ENCODE measurements at regions not wholly inside any gene's neighbourhood (a gene's known extent, or its start where the extent isn't known, plus 50 kb on each side); places are given as distances from the start of the nearest gene placed in this dataset.

DNA sequence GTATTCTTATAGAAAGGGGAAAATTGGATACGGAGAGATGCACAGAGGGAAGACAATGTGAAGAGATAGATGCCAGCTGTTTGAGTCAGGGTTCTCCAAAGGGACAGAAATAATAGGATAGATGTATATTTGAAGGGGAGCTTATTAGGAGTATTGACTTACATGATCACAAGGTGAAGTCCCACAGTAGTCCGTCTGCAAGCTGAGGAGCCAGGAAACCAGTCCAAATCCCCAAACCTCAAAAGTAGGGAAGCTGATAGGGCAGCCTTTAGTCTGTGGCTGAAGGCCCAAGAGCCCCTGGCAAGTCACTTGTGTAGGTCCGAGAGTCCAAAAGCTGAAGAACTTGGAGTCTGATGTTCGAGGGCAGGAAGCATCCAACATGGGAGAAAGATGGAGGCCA is 569.6 kb upstream of the LARGE1 start:
- in situ Hi-C loops (cut with MboI; ENCODE audit: low pct_unique_long_range_greater_than_20kb, low sequenced_read_pairs), result no loop called here
- no peak for DNase-seq

- no peak for DNase-seq
- in situ Hi-C loops (cut with MboI; ENCODE audit: low pct_unique_long_range_greater_than_20kb, low sequenced_read_pairs), result no loop called here
These were observed 570.6 kb upstream of the LARGE1 start for GRCh38 chr22:34490886-34491285.

- no peak for DNase-seq
- in situ Hi-C loops (cut with MboI; ENCODE audit: low pct_unique_long_range_greater_than_20kb, low sequenced_read_pairs), result no loop called here
These were observed 572.5 kb upstream of the ISX start for GRCh38 chr22:34493486-34493885.

DNA sequence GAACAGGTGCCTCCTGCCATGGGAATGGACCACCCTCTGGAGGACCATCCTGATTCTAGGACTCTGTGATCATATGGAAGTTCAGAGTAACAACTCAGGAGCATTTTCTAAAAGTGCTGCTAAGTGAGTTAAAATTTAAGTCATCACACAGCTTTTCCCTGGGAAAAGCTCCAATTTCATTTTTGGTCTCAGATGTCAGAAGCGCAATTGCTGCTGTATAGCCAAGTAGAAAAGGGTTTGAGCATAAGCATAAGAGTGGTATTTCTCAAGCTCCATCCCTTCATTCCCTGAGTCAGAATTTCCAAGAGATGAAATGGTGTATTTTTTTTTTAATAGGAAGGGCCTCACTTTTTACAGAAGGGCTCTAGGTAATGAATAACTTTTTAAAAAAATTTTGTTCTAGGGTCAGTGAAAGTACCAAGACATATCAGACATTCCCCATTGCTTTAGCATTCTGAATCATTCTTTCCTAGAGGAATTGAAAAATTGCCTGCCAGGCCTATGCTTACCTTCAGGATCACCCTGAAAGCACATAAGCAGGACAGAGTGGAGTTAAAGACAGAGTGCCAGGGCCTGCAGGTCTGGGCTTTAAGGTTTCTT is 564.5 kb upstream of the ISX start:
- in situ Hi-C loops (cut with MboI; ENCODE audit: low pct_unique_long_range_greater_than_20kb, low sequenced_read_pairs), result no loop called here
- DNase-seq, result no peak

- in situ Hi-C loops (cut with MboI; ENCODE audit: low pct_unique_long_range_greater_than_20kb, low sequenced_read_pairs), result no loop called here
- no peak for DNase-seq
These were observed 563.1 kb upstream of the ISX start for GRCh38 chr22:34502821-34503220.

DNA sequence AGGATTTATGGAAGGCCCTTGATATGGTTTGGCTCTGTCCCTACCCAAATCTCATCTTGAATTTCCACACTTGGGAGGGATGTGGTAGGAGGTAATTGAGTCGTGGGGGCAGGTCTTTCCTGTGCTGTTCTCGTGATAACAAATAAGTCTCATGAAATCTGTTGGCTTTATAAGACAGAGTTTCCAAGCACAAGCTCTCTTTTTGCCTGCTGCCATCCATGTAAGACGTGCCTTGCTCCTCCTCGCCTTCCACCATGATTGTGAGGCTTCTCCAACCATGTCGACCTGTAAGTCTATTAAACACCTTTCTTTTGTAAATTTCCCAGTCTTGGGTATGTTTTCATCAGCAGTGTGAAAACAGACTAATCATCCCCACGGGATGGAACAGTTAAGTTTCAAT is 557.2 kb upstream of the ISX start:
- DNase-seq, result no peak
- in situ Hi-C loops (cut with MboI; ENCODE audit: low pct_unique_long_range_greater_than_20kb, low sequenced_read_pairs), result no loop called here

GRCh38 chr22:34526681-34527080 is 539.3 kb upstream of the ISX start:
- in situ Hi-C loops (cut with MboI; ENCODE audit: low pct_unique_long_range_greater_than_20kb, low sequenced_read_pairs), result no loop called here
- no peak for DNase-seq

DNA sequence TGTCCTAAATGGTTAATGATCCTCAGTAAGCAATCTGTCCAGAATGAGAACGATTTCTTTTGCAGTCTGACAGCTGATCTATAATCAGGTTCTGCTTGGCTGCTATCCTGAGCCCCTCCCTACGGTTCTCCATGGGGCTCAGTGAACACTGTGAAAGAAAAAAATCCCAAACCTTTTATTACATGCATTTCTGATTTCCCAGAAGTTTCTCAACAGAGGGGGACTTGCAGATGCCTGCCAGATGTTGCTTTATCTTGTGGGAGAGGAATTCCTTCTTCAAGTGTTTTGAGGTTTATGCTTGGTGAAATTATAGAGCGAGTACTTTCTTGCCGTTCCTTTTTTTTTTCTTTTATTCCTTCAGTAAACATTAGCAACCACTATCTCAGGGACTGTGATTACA is 531.9 kb upstream of the ISX start:
- in situ Hi-C loops (cut with MboI; ENCODE audit: low pct_unique_long_range_greater_than_20kb, low sequenced_read_pairs), result no loop called here

DNA sequence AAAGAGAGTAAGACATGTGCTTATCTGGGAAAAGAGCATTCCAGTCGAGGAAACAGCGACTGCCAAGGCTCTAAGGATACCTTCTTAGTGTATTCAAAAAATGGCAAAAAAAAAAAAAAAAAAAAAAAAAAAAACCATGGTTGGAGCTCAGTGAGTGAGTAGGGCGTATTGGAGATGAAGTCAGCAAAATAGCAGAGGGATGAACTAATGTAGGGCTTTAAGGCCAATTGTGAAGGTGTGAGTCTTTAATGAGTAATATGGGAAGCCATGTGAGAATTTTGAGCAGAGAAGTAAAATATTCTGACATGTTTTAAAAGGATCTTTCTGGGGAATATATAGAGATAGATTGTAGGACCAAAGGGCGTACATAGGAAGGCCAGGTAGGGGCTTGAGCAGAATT is 498.6 kb upstream of the ISX start:
- in situ Hi-C loops (cut with MboI; ENCODE audit: low pct_unique_long_range_greater_than_20kb, low sequenced_read_pairs), result no loop called here
- no peak for DNase-seq

More for the DNA sequence above, 531.9 kb upstream of the ISX start:
- no peak for DNase-seq

DNA sequence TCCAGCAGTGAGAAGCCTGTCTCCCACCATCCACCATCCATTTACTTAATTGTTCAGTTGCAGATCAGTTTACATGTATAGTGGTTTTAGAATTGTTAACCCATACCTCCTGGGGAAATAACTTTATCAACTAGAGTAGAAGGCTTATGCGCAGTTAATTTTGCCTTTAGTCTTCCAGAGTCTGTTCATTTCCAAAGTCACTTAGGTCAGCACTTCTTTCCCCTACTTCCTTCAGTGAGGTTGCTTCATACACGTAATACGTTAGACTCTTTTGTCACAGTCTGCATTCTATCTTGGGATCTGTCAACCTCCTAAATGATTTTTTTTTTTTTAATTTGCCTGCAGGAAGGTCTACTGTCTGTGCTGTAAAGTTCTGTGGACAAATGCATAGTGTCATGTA is 495.6 kb upstream of the ISX start:
- in situ Hi-C loops (cut with MboI; ENCODE audit: low pct_unique_long_range_greater_than_20kb, low sequenced_read_pairs), result no loop called here

GRCh38 chr22:34579519-34579918 is 486.4 kb upstream of the ISX start:
- DNase-seq, result no peak
- in situ Hi-C loops (cut with MboI; ENCODE audit: low pct_unique_long_range_greater_than_20kb, low sequenced_read_pairs), result no loop called here

More for the DNA sequence above, 495.6 kb upstream of the ISX start:
- DNase-seq, result no peak

DNA sequence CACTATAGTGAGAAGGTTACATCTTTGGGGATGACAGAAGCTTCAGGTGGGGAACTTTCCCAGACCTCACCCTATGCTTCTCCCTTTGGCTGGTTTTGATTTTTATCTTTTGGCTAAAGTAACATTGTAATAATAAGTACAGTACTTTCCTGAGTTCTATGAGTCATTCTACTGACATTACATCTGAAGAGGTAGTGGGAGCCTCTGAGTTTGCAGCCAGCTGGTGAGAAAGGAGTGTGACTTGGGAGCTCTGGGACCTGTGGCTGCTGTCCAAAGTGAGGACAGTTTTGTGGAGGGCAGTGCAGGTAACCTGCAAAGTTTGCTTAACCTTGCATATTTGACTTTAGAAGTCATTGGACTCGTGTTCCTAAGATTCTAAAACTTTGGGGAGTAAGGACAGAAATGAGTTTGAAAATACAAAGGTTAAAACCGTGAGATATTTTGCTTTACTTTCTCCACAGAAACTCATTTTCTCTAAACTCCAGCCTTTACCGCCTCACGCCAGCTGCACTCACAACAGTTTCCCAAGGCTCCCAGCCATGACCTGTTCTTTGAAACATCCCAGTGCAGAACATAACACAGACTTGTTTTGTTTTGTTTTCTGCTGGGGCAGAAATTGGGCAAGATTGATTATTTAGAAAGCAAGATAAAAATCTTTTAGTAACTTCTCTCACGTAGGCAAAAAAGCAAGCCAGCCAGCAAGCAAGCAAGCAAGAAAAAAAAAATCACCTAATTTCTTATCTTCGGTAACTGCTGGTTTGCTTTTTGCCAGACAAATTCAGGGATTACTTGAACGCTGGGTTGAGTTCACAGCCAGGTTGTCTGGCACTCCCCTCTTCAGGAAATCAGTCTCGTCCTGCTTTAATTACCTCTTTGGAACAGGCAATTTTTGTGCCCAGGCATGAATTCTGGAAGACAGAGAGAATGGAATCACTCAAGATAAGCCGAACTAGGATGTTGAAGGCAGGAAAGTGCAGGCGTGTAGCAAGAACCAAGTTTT is 478.3 kb upstream of the ISX start:
- in situ Hi-C loops (cut with MboI; ENCODE audit: low pct_unique_long_range_greater_than_20kb, low sequenced_read_pairs), result no loop called here
- no peak for DNase-seq

GRCh38 chr22:34588871-34589545 is 476.9 kb upstream of the ISX start:
- DNase-seq, result no peak
- in situ Hi-C loops (cut with MboI; ENCODE audit: low pct_unique_long_range_greater_than_20kb, low sequenced_read_pairs), result no loop called here

DNA sequence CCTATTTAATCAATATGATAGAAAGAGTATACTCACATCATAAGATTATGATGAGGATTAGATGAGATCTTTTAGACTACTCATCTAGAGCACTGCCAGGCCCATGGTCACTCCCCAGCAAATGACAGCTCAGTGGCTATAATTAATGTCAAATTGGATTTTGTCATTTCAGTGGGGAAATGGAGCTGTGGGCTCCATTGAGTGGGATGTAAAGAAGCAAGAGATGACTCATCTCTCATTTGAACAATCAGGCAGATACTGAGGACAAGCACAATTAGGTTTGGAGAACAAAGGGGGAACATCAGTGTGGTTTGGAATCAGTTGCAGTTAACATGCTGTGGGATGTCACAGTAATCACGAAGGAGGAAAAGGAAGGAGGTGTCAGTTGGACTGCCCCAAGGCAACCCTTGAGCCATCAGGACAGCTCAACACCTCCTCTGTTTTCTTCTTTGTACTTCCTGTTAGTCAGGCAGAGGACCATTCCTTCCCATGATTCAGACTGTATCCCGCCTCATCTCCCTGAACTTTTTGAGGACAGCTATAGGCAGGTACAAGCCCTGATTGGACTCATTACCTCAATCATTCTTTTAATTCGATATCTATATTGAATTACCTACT is 473.7 kb upstream of the ISX start:
- in situ Hi-C loops (cut with MboI; ENCODE audit: low pct_unique_long_range_greater_than_20kb, low sequenced_read_pairs), result no loop called here
- DNase-seq, result no peak

DNA sequence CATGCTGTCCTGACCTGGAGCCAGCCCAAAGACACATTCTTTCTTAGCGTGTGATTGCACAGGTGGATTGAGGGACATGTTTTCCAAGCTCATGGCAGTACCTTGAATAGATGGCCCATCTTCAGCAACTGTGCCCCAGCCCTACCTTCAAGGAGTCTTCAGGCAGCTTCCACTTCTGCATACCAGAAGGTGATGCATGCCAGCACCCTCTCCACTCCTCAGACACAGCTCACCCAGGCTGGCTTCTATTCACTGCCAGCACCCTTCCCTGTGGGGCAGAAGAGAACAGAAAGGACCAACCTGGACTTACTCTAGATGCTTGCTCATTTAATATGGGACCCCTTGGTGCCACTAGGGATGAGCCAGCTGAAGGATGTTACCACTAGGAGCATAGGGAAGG is 466.4 kb upstream of the ISX start:
- no peak for DNase-seq
- in situ Hi-C loops (cut with MboI; ENCODE audit: low pct_unique_long_range_greater_than_20kb, low sequenced_read_pairs), result no loop called here

DNA sequence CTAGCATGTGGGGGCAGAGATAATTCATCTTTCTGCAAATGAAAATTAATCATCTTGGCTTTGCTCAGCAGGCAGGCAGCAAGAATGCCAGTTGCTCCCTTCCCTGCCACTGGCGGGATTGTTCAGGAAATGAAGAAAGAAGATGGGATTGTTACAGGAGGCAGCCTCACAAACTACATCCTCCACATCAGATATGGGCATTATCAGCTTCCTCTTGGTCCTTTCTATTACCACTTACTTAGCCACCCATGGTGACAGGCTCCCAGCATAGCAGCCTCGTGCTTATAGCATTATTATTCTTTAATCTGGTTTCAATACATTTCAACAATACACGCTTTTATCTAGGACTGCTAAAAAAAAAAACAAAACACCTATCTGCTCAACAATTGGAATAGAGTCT is 461.6 kb upstream of the ISX start:
- in situ Hi-C loops (cut with MboI; ENCODE audit: low pct_unique_long_range_greater_than_20kb, low sequenced_read_pairs), result no loop called here
- DNase-seq, result no peak

- in situ Hi-C loops (cut with MboI; ENCODE audit: low pct_unique_long_range_greater_than_20kb, low sequenced_read_pairs), result no loop called here
- DNase-seq, result no peak
These were observed 457.9 kb upstream of the ISX start for GRCh38 chr22:34608106-34608505.

GRCh38 chr22:34608540-34609115 is 457.3 kb upstream of the ISX start:
- DNase-seq, result no peak
- in situ Hi-C loops (cut with MboI; ENCODE audit: low pct_unique_long_range_greater_than_20kb, low sequenced_read_pairs), result no loop called here

GRCh38 chr22:34609646-34610045 is 456.3 kb upstream of the ISX start:
- in situ Hi-C loops (cut with MboI; ENCODE audit: low pct_unique_long_range_greater_than_20kb, low sequenced_read_pairs), result no loop called here

More at GRCh38 chr22:34609646-34610045, 456.3 kb upstream of the ISX start:
- no peak for DNase-seq

Measured in KBM-7 (cell line).